ENCODE measurements at regions not wholly inside any gene's neighbourhood (a gene's known extent, or its start where the extent isn't known, plus 50 kb on each side); places are given as distances from the start of the nearest gene placed in this dataset.

GRCh38 chr12:102653406-102653805, 173.0 kb upstream of the IGF1 start:
- TF ChIP-seq SUZ12 (IDR thresholded peaks at IDR 0.05; ENCODE audit: extremely low read depth, insufficient read depth, insufficient read length) (no peak), ZNF274 (IDR thresholded peaks at IDR 0.05; ENCODE audit: low read depth, low read length) (no peak)
